Glutamatergic neuron (in vitro differentiated cells): ENCODE measurements at regions not wholly inside any gene's neighbourhood (a gene's known extent, or its start where the extent isn't known, plus 50 kb on each side); places are given as distances from the start of the nearest gene placed in this dataset.

ENCODE experiments used
- DNase-seq: peaks from one replicate; pipeline ENCODE4 v3.0.0; 2022
- H3K27ac Mint-ChIP-seq: one replicate; pipeline ENCODE4 v1.8.0; 2020; ENCODE audit warnings: mild to moderate bottlenecking, mixed read lengths, inconsistent platforms; ENCODE audit not compliant: unreplicated experiment
- H3K27me3 Mint-ChIP-seq: one replicate; pipeline ENCODE4 v1.8.0; 2020; ENCODE audit warnings: mild to moderate bottlenecking, moderate library complexity, mixed read lengths, inconsistent platforms; ENCODE audit not compliant: unreplicated experiment
- H3K36me3 Mint-ChIP-seq: one replicate; pipeline ENCODE4 v1.8.0; 2020; ENCODE audit warnings: mild to moderate bottlenecking, mixed read lengths, inconsistent platforms; ENCODE audit not compliant: unreplicated experiment
- H3K4me1 Mint-ChIP-seq: one replicate; pipeline ENCODE4 v1.8.0; 2020; ENCODE audit warnings: mild to moderate bottlenecking, low read depth, mixed read lengths, inconsistent platforms; ENCODE audit not compliant: unreplicated experiment
- H3K4me3 Mint-ChIP-seq: one replicate; pipeline ENCODE4 v1.8.0; 2020; ENCODE audit warnings: mild to moderate bottlenecking, mixed read lengths, inconsistent platforms; ENCODE audit not compliant: unreplicated experiment
- H3K9me3 Mint-ChIP-seq: one replicate; pipeline ENCODE4 v1.8.0; 2020; ENCODE audit warnings: mild to moderate bottlenecking, moderate library complexity, mixed read lengths, inconsistent platforms; ENCODE audit not compliant: unreplicated experiment
- CTCF ChIP-seq: fragments of 200-600 bp; sonication (generic); IDR thresholded peaks from one replicate; pipeline ENCODE4 v1.5.0; 2021; ENCODE audit not compliant: partially characterized antibody, unreplicated experiment

- no peak overlapping the region for H3K4me3 Mint-ChIP-seq
- DNase-seq, result no peak
- H3K4me1 Mint-ChIP-seq, result no peaks in the 10 kb centered on the region
- no peak overlapping the region for H3K27ac Mint-ChIP-seq
- H3K36me3 Mint-ChIP-seq, result no peaks in the 10 kb centered on the region
- peaks cover 3% of the 10 kb centered on the region for H3K27me3 Mint-ChIP-seq
- H3K9me3 Mint-ChIP-seq, result no peaks in the 10 kb centered on the region
- no peak for TF ChIP-seq CTCF
Observed at GRCh38 chr3:43922374-43922773, 231.6 kb downstream of the ABHD5 start.

GRCh38 chr3:43923104-43923882 is 232.6 kb downstream of the ABHD5 start:
- no peaks in the 10 kb centered on the region for H3K9me3 Mint-ChIP-seq
- H3K27me3 Mint-ChIP-seq, result peaks cover 3% of the 10 kb centered on the region
- no peak for DNase-seq
- no peak overlapping the region for H3K4me3 Mint-ChIP-seq
- H3K4me1 Mint-ChIP-seq, result no peaks in the 10 kb centered on the region
- H3K27ac Mint-ChIP-seq, result no peak overlapping the region
- no peaks in the 10 kb centered on the region for H3K36me3 Mint-ChIP-seq
- TF ChIP-seq CTCF, result no peak

- no peaks in the 10 kb centered on the region for H3K9me3 Mint-ChIP-seq
- H3K27me3 Mint-ChIP-seq, result peaks cover 3% of the 10 kb centered on the region
Observed at GRCh38 chr3:43926055-43926454, 235.3 kb downstream of the ABHD5 start.

GRCh38 chr3:43932921-43933320 is 242.2 kb downstream of the ABHD5 start:
- no peak for TF ChIP-seq CTCF
- no peak overlapping the region for H3K4me3 Mint-ChIP-seq
- DNase-seq, result no peak
- H3K27ac Mint-ChIP-seq, result no peak overlapping the region
- no peaks in the 10 kb centered on the region for H3K4me1 Mint-ChIP-seq
- no peaks in the 10 kb centered on the region for H3K9me3 Mint-ChIP-seq
- H3K27me3 Mint-ChIP-seq, result peaks cover 2% of the 10 kb centered on the region
- H3K36me3 Mint-ChIP-seq, result no peaks in the 10 kb centered on the region

More at GRCh38 chr3:43926055-43926454, 235.3 kb downstream of the ABHD5 start:
- no peaks in the 10 kb centered on the region for H3K4me1 Mint-ChIP-seq
- no peaks in the 10 kb centered on the region for H3K36me3 Mint-ChIP-seq
- H3K4me3 Mint-ChIP-seq, result no peak overlapping the region
- no peak for DNase-seq
- no peak overlapping the region for H3K27ac Mint-ChIP-seq
- no peak for TF ChIP-seq CTCF

GRCh38 chr3:43948013-43948412 is 257.3 kb downstream of the ABHD5 start:
- Mint-ChIP-seq H3K9me3 (peaks cover 7% of the 10 kb centered on the region), H3K4me1 (no peaks in the 10 kb centered on the region), H3K4me3 (no peak overlapping the region), H3K36me3 (peaks cover 6% of the 10 kb centered on the region), H3K27me3 (no peaks in the 10 kb centered on the region), H3K27ac (no peak overlapping the region)
- DNase-seq, result no peak
- no peak for TF ChIP-seq CTCF
